GM19463 (cell line): ENCODE measurements at regions not wholly inside any gene's neighbourhood (a gene's known extent, or its start where the extent isn't known, plus 50 kb on each side); places are given as distances from the start of the nearest gene placed in this dataset.

Experiments
- ATAC-seq: cut with Tn5 transposase; IDR thresholded peaks from one replicate; pipeline ENCODE4 v1.9.1; 2021; ENCODE audit warnings: mild to moderate bottlenecking, moderate library complexity; ENCODE audit not compliant: unreplicated experiment

DNA sequence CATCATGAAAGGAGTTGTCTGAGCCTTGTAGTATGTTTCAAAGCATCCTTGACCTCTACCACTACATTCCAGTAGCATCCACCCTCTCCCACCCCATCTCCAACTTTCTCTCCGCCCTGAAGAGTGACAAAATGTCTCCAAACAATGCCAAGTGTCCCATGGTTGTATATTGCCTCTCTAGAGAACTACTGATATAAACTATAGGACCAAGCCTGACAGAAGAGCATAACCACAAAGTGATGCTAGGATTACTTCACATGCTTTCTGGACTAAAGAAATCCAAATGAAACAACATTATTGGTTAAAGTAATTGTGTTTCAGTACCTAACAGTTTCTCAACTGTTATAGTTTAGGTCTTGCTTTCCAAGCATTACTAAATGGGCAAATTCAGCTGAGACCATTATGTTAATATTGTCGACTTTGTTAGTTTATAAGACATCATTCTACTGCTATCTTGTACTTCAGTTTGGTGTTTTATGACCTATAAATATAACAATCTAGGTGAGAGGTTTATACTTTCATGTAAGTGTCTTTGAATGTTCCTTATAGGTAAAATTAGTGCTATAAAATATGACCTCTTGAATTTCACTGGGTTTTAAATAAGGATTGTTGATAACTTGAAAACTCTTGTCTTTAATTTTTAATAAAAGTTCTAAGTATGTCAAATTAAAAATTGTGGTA is 117.4 kb downstream of the SUCNR1 start:
- ATAC-seq = no peak

DNA sequence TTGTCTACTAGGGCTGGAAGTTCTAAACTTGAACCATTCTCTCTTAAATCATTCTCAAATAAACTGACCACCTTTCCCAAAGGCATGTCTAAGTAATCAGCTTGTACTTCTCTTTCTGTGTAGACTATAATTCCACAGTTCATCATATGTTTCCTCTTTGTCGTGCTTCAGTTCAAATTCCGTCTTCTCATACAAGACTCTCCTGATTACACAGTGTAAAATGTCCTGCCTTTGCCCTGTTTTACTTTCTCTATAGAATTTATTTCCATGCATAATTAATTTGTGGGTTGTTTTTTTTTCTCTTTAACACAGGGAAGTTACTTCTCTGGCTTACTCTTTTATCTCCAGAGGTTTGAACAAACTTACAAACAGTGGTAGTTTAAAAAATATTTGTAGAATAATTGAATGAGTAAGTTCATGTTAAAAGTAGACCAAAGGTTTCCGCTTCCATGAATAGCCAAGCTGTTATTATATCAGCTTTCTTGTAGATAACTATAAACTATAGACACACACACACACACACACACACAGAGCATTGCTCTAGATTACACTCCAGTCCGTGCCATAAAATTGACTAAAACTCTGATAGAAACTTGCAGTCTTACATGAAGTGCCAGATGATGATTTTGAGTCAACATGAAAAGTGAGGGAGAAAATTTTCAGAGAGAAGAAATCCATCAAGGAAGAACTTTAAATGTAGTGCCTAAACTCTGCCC is 119.0 kb downstream of the SUCNR1 start:
- ATAC-seq = no peak

DNA sequence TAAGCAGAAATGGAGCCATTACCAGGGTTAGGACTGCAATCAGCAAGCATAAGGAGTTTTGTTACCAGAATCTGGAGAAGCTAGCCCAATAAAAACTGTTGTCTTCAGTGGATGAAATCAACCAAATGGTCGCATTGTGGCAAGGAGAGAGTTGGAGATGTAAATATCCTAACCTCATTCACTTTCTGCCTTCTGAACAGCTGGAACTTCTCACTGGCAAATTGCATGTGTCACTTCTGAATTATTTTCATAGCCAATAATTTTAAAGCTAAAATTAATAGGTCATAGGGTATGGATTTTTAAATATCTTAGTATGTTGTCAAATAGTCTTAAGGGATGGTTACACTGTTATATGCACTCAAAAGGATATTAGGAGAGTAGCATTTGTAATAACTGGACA is 121.6 kb downstream of the SUCNR1 start:
- no peak for ATAC-seq

DNA sequence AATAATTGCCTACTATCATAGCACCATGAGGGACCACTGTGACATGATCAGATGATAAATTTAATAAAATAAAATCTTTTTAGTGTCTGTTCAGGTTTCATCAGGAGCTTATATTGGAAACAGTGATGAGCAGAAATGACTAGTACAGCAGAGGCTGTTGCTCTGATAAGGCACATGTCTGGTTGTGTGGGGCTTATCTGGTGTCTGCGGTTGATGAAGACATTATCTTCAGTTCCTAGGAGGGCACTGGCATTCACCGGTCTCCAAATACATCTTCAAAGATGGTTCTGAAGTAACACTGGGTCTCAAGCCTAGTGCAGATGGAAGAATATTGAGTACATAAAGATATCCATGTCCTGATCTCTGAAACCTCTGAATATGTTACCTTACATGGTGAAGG is 125.3 kb downstream of the SUCNR1 start:
- no peak for ATAC-seq

DNA sequence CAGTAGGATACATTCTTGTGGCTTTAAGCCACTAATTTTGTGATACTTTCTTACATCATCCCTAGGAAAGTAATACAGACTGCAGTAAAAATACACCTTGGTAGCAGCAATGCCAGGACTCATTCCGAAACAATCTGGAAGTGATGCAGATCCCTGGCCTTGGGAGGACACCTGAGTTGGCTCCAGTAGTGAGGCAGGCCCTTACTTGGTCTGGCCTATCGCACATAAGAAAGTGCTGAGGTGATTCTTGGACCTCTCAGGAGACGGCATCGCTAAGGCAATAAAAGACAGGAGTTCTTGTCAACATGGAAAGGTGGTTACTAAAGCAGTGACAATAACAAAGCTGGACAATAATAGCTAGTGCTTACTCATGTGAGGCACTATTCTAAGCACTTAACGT is 126.5 kb downstream of the SUCNR1 start:
- no peak for ATAC-seq

DNA sequence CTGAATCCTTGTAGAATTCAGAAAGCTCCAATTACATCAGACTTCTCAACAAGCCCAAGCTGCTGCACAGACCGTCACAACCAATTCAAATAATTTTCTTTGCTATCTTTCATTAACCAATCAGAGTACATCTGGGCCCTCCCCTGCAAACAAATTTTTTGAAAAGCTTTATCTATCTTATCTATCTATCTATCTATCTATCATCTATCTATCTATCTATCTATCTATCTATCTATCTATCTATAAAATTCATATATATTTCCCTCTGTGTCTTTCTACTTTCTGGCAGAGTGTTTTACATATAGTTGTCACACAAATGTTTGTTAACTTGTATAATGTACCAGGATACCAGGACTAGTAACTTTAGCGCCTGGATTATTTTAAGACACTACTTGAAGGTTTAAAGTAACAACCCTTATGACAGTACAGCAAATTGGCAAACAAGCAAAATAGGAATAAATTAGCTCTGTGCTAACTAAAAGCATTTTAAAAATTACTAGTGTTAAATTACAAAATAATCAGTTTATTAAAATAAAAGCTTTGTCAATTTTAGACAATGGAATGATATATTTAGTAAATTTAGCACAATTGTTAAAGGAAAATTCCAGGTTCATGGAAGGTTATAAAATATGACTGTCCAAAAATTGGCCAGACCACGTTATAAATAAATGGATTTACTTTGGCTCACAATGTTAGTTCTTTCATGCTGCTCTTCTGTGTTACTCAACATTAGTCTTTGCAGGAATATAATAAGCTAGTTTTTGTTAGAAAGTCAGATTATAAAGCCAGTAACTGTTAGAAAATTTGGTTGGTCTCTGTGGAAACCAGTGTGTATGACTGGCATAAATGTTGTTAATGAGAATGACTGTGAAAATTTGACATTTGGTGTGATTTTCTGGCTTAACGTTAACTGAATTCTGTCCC is 138.6 kb downstream of the SUCNR1 start:
- ATAC-seq = no peak

DNA sequence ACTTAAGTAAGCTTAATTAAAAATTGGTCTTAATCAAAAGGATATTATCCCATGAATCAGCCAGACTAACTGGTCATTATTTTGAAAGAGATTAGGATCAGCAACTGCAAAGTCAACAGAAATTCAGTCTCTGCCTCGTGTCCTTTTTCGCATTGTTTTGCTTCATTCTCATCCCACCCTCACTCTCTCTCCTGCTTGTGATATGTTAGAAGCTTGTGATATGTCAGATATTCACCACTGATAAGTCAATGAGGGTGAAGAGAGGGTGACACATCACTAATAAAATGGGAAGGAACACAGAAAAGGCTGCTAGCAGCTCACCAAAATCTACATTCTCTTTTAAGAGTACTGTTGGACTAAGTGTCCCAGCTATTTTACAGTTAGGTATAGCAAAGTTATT is 146.1 kb downstream of the SUCNR1 start:
- no peak for ATAC-seq

DNA sequence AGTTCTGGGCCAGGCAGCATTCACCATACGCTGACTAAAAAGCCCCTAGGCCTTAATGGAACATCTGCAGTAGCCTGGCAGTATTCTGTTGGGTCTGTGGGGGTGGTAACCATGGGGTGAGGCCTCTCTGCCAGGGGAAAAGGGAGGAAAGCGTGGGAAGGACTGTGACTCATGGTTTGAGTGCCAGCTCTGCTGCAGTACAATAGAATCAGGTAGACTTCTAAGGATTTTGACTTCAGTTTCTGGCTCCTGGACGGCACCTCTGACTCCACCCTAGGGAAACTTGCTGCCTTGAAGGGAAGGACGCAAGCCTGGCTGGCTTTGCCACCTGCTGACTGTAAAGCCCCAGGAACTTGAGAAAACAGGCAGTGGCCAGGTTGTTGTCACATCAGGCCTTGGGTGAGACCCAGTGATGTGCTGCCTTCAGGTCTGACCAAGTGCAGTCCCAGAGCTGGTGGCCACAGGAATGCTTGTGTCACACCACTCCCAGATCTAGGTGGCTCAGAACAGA is 148.6 kb downstream of the SUCNR1 start:
- ATAC-seq = peak; percentile 90

DNA sequence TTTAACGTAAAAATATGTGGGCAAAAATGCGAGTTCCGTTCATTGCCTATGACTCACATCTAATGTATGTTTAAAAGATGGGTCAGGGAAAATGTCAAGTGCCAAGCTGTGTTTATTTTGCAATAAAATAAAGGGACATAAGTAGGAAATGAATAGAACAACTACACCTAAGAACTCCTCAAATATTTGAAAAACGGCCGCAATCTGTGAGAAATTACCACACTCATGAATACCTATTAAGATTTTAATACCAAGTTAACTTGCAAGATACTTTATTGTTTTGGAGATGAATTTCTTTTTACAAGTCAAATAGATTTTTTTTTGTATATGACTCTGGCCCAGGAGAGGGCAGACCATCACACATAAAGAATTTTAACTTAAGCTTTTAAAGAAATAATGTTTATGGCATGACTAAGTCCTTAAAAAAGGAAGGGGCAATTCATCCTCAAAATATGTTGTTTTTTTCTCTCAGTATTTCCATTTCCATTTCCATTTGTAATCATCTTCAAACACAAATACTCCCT is 152.7 kb downstream of the SUCNR1 start:
- ATAC-seq = no peak

DNA sequence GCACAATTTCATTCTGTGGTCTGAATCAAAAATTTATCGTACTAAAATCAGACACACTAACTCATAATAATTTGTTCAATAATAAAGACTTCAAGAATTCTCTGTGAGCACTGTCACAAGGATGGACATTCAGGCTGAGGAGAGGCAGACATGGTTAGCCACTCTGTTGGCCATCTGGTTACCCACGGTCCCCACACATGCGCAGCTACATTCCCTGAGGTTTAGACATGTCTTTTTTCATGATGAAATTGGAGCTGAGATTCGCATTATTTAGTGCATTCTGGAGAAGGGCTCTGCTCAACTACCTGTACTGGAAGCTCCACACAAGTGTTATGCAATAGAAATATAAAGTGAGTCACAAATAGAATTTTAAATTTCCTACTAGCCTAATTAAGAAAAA is 156.9 kb downstream of the SUCNR1 start:
- no peak for ATAC-seq

DNA sequence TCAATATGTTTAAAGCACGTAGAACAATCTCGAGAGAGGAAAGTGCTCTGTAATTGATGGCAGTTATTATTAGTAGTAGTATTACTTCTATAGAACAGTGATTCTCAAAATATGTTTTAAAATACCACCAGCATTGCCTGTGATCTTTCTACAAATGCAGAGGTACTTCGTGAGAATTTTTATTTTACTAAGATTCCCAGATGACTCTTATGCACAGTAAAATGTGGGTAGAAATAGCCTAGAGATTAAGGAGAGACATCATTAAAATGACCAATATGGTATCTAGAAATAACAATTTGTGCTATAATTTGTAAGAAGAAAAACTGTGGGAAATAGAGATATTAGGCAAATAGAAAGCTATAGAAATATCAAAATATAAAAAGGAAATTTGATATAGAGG is 157.9 kb downstream of the SUCNR1 start:
- no peak for ATAC-seq

DNA sequence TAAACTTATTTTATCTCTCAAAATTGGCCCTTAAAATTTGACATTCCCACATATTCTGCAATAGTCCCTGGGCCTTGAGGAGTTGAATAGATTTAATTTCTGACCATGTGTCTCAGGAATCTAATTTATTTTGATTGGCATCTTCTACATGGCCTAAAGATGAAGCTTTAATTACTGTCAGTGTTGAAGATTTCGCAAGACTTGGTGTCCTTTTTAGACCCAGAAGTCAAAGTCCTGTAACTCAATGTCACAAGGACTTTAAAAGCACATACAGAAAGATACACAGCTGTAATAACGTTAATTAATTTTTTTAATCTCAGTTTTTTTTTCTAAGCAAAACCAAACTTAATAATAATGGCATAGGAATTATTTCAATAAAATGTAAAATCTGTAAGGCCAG is 163.9 kb downstream of the SUCNR1 start:
- no peak for ATAC-seq

DNA sequence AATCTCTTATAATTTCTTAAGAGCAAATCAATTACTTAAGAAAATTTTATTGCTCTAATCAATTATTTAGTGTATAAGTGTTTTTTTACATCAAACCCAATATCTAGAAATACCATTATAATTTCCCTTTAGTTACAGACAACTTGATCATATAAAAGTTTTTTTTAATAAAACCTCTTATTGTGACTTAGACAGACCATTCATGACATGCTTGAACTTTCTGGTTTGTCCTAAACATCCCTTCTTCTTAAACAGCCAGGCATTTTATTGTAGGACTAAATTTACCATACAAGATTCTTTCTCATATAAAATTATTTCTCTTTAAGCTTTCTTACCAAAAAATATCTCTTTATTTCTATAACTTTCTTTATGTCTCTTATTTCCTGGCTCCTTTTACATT is 164.5 kb downstream of the SUCNR1 start:
- no peak for ATAC-seq

DNA sequence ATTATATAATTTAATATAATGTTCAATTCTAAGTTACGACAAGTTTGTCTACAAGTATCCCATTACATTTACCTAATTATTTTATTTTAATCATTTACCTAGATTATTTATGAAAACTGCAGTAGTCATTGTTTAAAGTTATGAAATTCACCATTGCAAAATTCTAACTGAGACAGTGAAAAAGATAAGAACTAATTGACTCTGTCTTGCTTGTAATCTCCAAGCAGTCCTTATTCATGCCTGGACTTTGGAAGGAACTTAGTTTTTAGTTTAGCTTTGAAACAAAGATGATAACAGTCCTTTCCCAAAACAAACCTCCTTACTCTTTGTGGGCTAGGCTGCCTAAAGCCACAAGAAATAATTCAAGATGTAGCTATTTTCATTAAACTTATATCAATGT is 165.0 kb downstream of the SUCNR1 start:
- no peak for ATAC-seq

DNA sequence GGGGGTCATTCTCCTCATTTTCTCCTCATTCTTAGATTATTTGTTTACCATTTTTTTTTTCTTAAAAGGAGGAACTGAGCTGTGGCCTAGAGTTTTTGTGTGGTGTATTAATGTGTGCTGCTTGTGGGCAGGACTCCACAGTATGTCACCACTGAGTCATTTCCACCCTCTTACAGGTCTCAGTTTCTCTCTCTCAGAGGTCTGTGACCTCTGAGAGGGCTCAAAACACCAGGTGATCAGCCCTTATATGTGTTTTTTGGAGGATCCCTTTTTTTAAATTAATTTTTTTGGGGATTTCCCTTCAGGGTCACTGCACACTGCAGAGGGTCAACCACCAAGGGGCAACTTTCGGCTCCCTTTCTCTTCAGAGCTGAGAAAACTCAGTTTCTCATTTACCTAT is 166.4 kb downstream of the SUCNR1 start:
- peak; percentile 99 for ATAC-seq

DNA sequence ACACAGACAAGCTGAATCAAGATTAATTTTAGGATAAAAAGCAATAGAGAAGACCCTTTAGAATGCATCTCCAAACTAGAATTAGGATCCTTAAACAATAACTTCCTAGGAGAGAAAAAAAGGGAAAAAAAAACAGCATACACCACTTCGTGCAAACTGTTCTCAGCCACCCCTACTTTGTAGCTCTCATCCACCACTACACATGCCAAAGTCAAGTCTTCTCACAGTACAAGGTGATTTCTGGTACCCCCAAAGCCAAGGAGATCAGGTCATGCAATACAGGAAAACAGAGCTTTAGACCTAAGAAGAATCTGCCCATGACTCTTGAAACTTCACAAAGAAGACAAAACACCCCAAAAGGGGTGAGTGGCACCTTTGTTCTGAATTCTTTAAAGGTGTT is 166.9 kb downstream of the SUCNR1 start:
- ATAC-seq = peak; percentile 9

DNA sequence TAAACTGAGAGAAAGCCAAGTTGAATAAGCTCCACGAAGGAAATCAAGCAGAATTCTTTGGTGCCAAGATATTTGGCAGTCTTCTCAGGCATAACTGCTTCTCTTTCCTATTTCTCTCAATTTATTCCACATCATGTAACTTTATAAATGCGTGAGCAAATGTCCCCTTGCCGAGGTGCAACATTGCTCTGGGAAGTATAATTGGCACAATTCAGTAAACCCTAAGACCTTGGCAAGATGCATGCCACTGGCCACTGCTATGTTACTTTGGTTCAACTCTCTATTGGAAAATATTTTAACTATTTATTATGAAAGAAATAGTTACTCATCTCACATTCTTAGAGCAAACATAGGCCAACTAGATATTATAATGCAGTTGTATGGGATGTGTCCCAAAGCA is 170.2 kb downstream of the SUCNR1 start:
- no peak for ATAC-seq

DNA sequence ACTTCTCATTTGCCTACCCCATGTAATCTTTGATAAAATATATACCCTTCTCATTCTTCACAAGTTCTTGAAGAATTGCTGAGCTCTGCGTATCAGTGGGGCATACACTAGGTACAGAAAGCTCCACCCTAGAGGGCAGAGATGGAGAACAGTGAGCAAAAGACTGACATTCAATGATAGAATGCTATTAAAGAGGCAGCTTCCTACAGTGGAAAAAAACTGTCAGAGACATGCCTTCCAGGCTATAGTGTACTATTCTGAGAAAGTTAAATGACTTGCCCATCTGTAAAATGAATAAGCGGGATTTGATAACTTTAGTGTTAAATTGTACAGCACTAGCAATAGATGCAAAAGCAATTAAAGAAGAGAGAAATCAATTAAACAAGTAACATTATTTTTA is 172.8 kb downstream of the SUCNR1 start:
- ATAC-seq = no peak

DNA sequence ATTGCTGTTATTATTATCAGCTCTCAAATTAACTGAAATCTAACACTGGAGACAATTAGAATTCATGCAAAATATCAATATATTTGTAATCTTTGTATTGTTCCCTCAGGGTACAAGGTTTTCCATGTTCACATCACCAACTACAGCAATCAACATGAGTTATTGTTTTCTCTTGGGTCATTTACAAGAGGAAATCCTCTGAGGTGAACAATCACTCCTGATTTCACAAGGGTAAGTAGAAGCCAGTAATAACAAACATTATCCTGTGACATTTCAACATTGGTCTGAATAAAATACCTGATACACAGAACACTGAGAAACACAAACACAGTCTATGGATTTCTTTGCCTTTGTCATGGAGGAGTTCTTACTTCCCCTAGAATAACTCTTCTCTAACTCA is 174.0 kb downstream of the SUCNR1 start:
- ATAC-seq = no peak

DNA sequence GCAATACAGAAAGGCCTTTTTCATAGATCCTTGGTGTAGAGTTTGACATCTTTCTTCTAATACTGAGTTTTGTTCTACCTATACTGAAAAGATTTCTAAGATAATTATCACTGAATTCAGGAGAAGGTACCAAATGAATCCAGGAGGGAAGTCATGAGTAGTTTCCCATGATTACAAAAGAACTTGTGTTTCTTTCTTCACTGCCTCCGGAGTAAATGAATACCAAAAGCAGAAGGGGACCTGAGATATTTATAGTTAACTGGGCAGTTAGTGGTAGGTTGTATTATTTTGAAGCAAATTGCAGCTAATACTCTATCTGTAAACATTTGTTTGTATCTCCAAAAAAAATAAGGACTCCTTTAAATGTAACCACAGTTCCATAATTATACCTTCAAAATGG is 175.4 kb downstream of the SUCNR1 start:
- no peak for ATAC-seq

DNA sequence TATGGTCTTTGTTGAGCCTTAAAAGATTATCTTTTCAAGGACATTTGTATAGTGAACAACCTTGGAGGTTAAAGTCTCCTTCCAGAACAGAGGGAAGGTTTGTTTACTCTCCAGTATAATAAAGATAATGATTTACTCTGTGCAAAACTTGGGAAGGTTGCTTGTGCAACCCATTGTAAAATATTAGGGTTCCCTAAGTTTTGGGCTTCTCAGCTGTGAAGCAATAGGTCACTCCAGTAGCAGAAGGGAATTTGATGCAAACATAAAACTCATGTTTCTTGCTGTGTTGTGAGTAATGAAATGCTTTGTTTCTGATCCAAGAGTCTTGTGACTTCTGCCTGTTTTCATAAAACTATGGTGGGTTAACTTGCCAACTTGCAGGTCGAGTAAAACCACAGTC is 177.5 kb downstream of the SUCNR1 start:
- no peak for ATAC-seq
